Esophagus (tissue), 2 donors: ENCODE measurements at regions not wholly inside any gene's neighbourhood (a gene's known extent, or its start where the extent isn't known, plus 50 kb on each side); places are given as distances from the start of the nearest gene placed in this dataset.

Experiments used
- H3K27ac ChIP-seq, 2 donors: one replicate each; pipeline ENCODE4 v1.5.1; 2013; ENCODE audit warnings: low read depth in 2 of 2, mild to moderate bottlenecking in 2 of 2, inconsistent platforms in 1 of 2, low read length in 1 of 2, moderate library complexity in 1 of 2
- H3K27me3 ChIP-seq, 2 donors: one replicate each; pipeline ENCODE4 v1.6.1; 2013; ENCODE audit warnings: low read length in 2 of 2, control low read depth in 1 of 2, mild to moderate bottlenecking in 1 of 2; ENCODE audit not compliant: insufficient read depth in 2 of 2, control insufficient read depth in 1 of 2
- H3K36me3 ChIP-seq, 2 donors: one replicate each; pipeline ENCODE4 v1.6.1; 2013; ENCODE audit warnings: low read length in 1 of 2; ENCODE audit not compliant: control insufficient read depth in 2 of 2, insufficient read depth in 2 of 2
- H3K4me1 ChIP-seq, 2 donors: one replicate each; pipeline ENCODE4 v1.6.1; 2013; ENCODE audit warnings: low read length in 1 of 2; ENCODE audit not compliant: control insufficient read depth in 2 of 2, insufficient read depth in 2 of 2
- H3K4me3 ChIP-seq, 2 donors: one replicate each; pipeline ENCODE4 v1.5.1; 2013; ENCODE audit warnings: low read length in 2 of 2, mild to moderate bottlenecking in 2 of 2, low read depth in 1 of 2, moderate library complexity in 1 of 2
- H3K9me3 ChIP-seq, 2 donors: one replicate each; pipeline ENCODE4 v1.6.1; 2013; ENCODE audit warnings: mild to moderate bottlenecking in 2 of 2, low read depth in 1 of 2, low read length in 1 of 2, moderate library complexity in 1 of 2; ENCODE audit not compliant: control insufficient read depth in 2 of 2, insufficient read depth in 1 of 2
- WGBS, 2 donors: extraction: QIAGEN DNeasy Blood & Tissue Kit; methylation state at CpG; one replicate each; pipeline ENCODE4 v1.1.7; 2013; 5-methylcytosine and 5-hydroxymethylcytosine counted together
- donor health status: healthy with polysubstance abuse.
- donor health status: Bipolar disorder and iron deficiency.

GRCh38 chr18:56306797-56307196 lies 331.6 kb downstream of the TXNL1 start:
- Histone ChIP-seq H3K9me3 (no peaks in the 10 kb centered on the region), H3K4me3 (no peak overlapping the region), H3K27ac (no peak overlapping the region), H3K27me3 (no peaks in the 10 kb centered on the region), H3K4me1 (no peaks in the 10 kb centered on the region), H3K36me3 (no peaks in the 10 kb centered on the region)
- 49 to 52% methylated on average over 1 of the region's 1 CpG for WGBS, 2 donors

- H3K4me1 ChIP-seq: no peaks in the 10 kb centered on the region
- no peaks in the 10 kb centered on the region for H3K9me3 ChIP-seq
- no peak overlapping the region for H3K4me3 ChIP-seq
- no peak overlapping the region for H3K27ac ChIP-seq
- H3K36me3 ChIP-seq: no peaks in the 10 kb centered on the region
- H3K27me3 ChIP-seq: no peaks in the 10 kb centered on the region
Observed at GRCh38 chr18:56305583-56305982, 332.8 kb downstream of the TXNL1 start.

GRCh38 chr18:56302156-56302555 lies 336.2 kb downstream of the TXNL1 start:
- Histone ChIP-seq H3K4me1 (no peaks in the 10 kb centered on the region), H3K4me3 (no peak overlapping the region), H3K27me3 (no peaks in the 10 kb centered on the region), H3K36me3 (no peaks in the 10 kb centered on the region), H3K27ac (no peak overlapping the region), H3K9me3 (no peaks in the 10 kb centered on the region)
- 93 to 95% methylated on average over 11 of the region's 11 CpGs for WGBS, 2 donors

- Histone ChIP-seq H3K27me3 (no peaks in the 10 kb centered on the region), H3K9me3 (no peaks in the 10 kb centered on the region), H3K36me3 (no peaks in the 10 kb centered on the region), H3K4me3 (no peak overlapping the region), H3K27ac (no peak overlapping the region), H3K4me1 (no peaks in the 10 kb centered on the region)
- WGBS, 2 donors: 54 to 63% methylated on average over 1 of the region's 1 CpG
Observed at GRCh38 chr18:56299740-56300139, 338.7 kb downstream of the TXNL1 start.

GRCh38 chr18:56298935-56299334 lies 339.5 kb downstream of the TXNL1 start:
- Histone ChIP-seq H3K27ac (no peak overlapping the region), H3K4me1 (no peaks in the 10 kb centered on the region), H3K4me3 (no peak overlapping the region), H3K36me3 (no peaks in the 10 kb centered on the region), H3K27me3 (no peaks in the 10 kb centered on the region), H3K9me3 (no peaks in the 10 kb centered on the region)
- 50 to 75% methylated on average over 1 of the region's 1 CpG for WGBS, 2 donors

GRCh38 chr18:56296381-56296780 lies 342.0 kb downstream of the TXNL1 start:
- 89 to 95% methylated on average over 3 of the region's 3 CpGs for WGBS, 2 donors
- Histone ChIP-seq H3K4me3 (no peak overlapping the region), H3K27ac (no peak overlapping the region), H3K4me1 (no peaks in the 10 kb centered on the region), H3K27me3 (no peaks in the 10 kb centered on the region), H3K9me3 (no peaks in the 10 kb centered on the region), H3K36me3 (no peaks in the 10 kb centered on the region)

- H3K4me1 ChIP-seq: no peaks in the 10 kb centered on the region
- WGBS, 2 donors: 80 to 84% methylated on average over 5 of the region's 5 CpGs
- H3K27ac ChIP-seq: no peak overlapping the region
- H3K36me3 ChIP-seq: no peaks in the 10 kb centered on the region
- H3K27me3 ChIP-seq: no peaks in the 10 kb centered on the region
- no peak overlapping the region for H3K4me3 ChIP-seq
- H3K9me3 ChIP-seq: no peaks in the 10 kb centered on the region
Observed at GRCh38 chr18:56294484-56295183, 343.8 kb downstream of the TXNL1 start.

- H3K4me3 ChIP-seq: no peak overlapping the region
- 64 to 69% methylated on average over 4 of the region's 4 CpGs for WGBS, 2 donors
Observed at GRCh38 chr18:56291294-56291693, 347.1 kb downstream of the TXNL1 start.

GRCh38 chr18:56289381-56289780 lies 349.0 kb downstream of the TXNL1 start:
- Histone ChIP-seq H3K27me3 (no peaks in the 10 kb centered on the region), H3K36me3 (no peaks in the 10 kb centered on the region), H3K27ac (no peak overlapping the region), H3K4me1 (no peaks in the 10 kb centered on the region), H3K9me3 (no peaks in the 10 kb centered on the region), H3K4me3 (no peak overlapping the region)
- WGBS, 2 donors: 67 to 70% methylated on average over 2 of the region's 2 CpGs

More at GRCh38 chr18:56291294-56291693, 347.1 kb downstream of the TXNL1 start:
- Histone ChIP-seq H3K27ac (no peak overlapping the region), H3K4me1 (no peaks in the 10 kb centered on the region), H3K27me3 (no peaks in the 10 kb centered on the region), H3K9me3 (no peaks in the 10 kb centered on the region), H3K36me3 (no peaks in the 10 kb centered on the region)

- no peak overlapping the region for H3K27ac ChIP-seq
- no peaks in the 10 kb centered on the region for H3K27me3 ChIP-seq
- no peaks in the 10 kb centered on the region for H3K9me3 ChIP-seq
- no peaks in the 10 kb centered on the region for H3K4me1 ChIP-seq
- no peak overlapping the region for H3K4me3 ChIP-seq
- 69 to 74% methylated on average over 4 of the region's 4 CpGs for WGBS, 2 donors
- H3K36me3 ChIP-seq: no peaks in the 10 kb centered on the region
Observed at GRCh38 chr18:56286775-56287325, 351.5 kb downstream of the TXNL1 start.
